ENCODE measurements at regions not wholly inside any gene's neighbourhood (a gene's known extent, or its start where the extent isn't known, plus 50 kb on each side); places are given as distances from the start of the nearest gene placed in this dataset.

GRCh38 chr6:167647737-167648470 is 178.8 kb upstream of the AFDN start:
- TF ChIP-seq CTCF (conservative IDR thresholded peaks at IDR 0.05 in 1 of 2, IDR thresholded peaks at IDR 0.05 in 1 of 2; ENCODE audit: low read depth in 1 of 2, low read length in 2 of 2) (no peak), EZH2 (IDR thresholded peaks at IDR 0.05; ENCODE audit: low read length, missing control alignments) (no peak)

Measured in fibroblast of lung (primary cell).